Central memory CD4-positive, alpha-beta T cell (primary cell): ENCODE measurements at regions not wholly inside any gene's neighbourhood (a gene's known extent, or its start where the extent isn't known, plus 50 kb on each side); places are given as distances from the start of the nearest gene placed in this dataset.
"Not testable (repeated sequence)": the region's sequence is repeated elsewhere in the genome, so short reads cannot be mapped to it uniquely, and the experiment has no call there.

Experiments used
- DNase-seq: peaks from one replicate; pipeline ENCODE4 v3.0.0; 2022

GRCh38 chr4:188578657-188579056, 439.4 kb downstream of the TRIML1 start:
- no peak for DNase-seq

- DNase-seq = no peak
These were observed 456.8 kb downstream of the TRIML1 start for GRCh38 chr4:188596021-188596420.

- no peak for DNase-seq
These were observed 464.4 kb downstream of the TRIML1 start for GRCh38 chr4:188603646-188604045.

GRCh38 chr4:188606635-188607034, 467.4 kb downstream of the TRIML1 start:
- no peak for DNase-seq

DNA sequence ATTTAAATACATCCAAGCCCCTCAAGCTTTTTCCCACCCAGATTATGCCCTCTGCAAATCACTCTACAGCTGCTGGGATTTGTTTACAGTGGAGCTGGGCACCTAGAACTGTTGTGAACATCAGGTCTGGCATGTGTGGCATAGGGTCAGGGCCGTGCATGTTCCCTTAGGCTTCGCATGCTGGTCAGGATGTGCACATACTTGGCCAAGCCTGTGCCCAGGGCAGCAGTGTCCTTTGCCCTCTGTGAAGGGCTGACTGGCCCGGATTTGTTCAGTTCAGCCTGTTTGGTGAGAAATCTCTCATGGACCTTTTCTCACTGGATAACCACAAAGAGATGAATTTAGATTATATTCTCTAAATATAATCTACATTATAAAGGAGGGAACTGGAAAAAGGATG, 471.9 kb downstream of the TRIML1 start:
- no peak for DNase-seq

- no peak for DNase-seq
These were observed 473.4 kb downstream of the TRIML1 start for GRCh38 chr4:188612659-188613058.

GRCh38 chr4:188613976-188614375, 474.7 kb downstream of the TRIML1 start:
- DNase-seq = no peak

DNA sequence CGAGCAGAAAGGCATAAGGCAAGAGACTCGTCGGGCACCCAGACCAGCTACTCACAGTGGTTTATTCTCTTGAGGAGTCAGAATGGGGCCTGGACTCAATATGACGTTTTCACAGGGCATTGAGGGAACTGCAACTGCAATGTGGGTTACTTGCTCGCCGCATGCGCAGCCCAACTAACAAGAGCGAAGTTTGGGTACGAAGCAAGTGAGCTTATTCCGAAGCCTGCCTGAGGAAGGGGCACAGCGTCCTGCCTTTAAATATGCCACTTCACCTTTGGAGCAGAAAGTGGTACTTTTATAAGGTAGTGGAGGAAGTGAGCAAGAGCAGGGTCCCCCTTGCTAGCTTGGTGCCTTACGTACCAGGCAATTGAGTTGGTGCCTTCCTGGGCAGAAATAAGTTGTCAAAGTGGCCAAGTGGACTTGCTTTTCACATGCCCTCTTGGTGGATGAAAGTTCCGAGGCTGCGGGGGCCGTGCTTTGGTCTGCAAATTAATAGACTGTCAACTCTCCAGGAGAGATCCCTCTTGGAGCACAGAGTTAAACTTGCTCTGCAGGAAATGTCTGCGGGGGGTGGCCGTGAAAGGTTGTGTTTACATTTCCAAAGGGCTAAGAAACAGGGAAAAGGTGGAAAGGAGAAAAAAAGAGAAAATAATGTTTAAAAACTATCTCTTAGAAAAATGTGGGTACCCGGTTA, 480.4 kb downstream of the TRIML1 start:
- no peak for DNase-seq

DNA sequence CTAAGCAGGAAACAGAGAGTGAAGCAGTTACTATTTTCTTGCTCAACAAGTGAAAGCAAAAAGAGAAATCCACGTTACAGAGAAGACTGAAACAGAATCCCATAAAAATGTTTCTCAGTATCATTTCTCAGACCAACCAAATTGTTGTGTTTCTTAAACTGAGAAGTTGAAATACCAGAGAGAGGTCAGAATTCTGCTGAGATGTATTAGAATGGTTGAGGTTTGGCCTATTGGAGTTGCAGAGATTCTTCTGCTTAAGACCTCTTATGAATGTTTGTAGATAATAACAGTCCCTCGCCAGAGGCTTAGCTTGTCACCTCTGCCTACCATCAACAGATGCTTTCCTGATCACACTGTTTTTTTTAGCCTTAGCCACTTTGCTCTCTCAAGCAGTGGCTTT, 481.4 kb downstream of the TRIML1 start:
- no peak for DNase-seq

DNA sequence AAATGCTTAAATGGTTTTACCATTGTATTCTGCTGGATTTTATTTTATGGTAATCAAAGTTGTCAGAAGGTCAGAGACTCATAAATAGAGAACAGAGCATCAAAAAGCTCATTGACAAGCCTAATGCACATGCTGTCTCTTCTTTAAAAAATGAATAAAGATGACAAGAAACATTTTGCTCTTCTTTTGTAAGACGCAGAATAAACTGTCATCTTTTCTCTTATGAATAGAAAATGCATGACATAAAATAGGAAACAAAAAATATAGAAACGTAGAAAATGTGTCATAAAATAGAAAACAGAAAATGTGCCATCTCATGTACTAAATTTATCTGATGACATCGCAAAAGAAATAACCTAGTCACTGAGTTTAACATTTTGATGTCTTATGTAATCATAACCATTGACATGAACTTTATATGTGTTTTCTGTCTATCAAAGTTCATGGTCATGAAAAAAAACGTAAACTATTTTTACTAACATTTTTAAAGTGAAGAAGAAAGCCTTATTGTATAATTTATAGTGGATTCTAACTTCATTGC, 484.1 kb downstream of the TRIML1 start:
- DNase-seq = no peak

GRCh38 chr4:188624370-188624769, 485.1 kb downstream of the TRIML1 start:
- DNase-seq = no peak

DNA sequence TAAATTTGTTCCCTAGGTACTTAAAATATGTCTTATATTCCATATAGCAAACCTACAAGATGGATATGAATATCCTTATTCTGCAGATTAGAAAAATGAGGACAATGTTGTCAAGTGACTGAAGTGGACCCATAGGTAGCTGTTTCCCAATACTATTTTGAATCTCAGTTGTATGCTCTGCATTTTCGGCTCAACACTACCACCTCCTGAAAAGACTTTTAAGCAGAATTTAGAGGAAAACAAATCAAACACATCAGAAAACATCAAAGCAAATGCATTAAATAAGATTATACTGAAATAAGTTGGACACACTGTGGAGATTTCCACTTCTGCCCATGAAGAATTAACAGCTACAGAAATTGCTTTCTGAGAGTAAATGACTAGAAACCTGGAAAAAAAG, 488.7 kb downstream of the TRIML1 start:
- DNase-seq = no peak

GRCh38 chr4:188639479-188640100, 500.3 kb downstream of the TRIML1 start:
- no peak for DNase-seq

- no peak for DNase-seq
These were observed 508.7 kb downstream of the TRIML1 start for GRCh38 chr4:188647820-188648370.

DNA sequence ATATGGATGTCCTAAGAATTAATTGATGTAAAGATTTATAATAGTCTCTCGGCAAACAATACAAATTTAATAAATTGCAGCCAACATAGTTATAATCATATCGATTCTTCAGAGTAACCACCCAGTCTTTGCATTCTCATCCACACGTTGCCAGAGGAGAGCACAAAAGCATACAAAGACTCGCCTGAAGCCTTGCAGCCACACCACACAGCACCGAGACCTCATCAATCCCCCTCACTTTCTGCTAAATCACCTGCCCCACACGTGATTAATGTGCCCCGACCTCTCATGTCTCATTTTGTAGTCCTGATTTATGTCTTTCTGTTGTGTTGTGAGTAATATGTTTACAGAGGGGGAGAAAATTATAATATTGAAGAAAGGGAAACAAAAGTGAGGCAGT, 510.4 kb downstream of the TRIML1 start:
- DNase-seq = no peak

- no peak for DNase-seq
These were observed 511.3 kb downstream of the TRIML1 start for GRCh38 chr4:188650516-188650915.

DNA sequence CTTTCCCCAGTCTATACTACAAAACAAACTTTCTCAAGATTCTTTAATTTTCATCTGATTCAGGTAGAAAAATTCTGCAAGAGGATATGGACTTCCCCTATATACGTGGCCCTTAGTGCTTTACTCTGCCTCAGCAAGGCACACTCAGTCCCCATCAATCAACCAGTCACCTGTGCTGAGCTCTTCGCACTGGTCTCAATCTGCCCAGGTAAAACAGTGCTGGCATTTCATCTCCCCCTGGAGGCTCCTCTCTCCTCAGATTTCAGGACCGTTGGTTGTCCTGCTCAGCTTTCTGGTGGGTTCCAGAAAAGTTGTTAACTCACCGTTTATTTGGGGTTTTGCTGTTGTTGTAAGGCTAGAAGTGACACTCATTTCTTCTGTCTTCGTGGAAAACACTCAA, 518.1 kb downstream of the TRIML1 start:
- DNase-seq = no peak

GRCh38 chr4:188658958-188659522, 519.8 kb downstream of the TRIML1 start:
- no peak for DNase-seq

DNA sequence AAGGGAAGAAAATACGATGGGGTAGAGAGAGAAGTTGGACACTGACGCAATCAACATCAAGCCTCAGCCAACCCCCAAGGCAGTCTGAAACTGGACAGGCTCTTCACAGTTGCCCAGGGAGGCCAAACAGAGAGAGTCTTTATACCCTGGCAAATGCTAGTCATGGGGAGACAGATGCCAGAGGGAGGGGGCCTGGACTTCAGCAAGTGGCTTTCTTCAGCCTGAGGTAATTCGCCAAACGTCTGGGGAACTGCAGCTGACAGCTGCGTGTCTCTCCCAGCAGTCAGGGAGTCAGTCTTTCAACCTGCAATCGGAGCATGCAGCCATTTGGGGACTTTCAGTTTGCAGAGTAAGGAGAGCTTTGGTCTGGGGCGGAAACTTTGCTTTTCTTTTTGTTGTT, 521.6 kb downstream of the TRIML1 start:
- no peak for DNase-seq

DNA sequence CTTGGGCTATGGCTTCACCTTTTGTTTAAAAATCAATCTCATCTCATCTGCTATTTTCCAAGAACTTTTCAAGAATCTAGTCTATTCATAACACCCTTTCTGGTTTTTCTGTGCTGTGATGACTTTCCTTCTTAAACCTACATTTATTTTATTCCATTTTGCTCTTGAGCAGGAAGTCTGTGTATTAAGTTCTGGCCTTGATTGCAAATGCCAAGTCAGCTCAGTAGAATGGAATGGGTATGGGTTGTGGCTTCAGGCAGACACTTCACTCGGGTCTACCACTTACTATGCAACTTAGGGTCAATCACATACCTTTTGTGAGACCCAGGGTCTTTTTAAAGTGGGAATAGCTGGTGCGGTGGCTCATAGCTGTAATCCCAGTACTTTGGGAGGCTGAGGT, 522.3 kb downstream of the TRIML1 start:
- DNase-seq = no peak

- no peak for DNase-seq
These were observed 524.1 kb downstream of the TRIML1 start for GRCh38 chr4:188663369-188663768.

GRCh38 chr4:188665491-188666457, 526.5 kb downstream of the TRIML1 start:
- no peak for DNase-seq

DNA sequence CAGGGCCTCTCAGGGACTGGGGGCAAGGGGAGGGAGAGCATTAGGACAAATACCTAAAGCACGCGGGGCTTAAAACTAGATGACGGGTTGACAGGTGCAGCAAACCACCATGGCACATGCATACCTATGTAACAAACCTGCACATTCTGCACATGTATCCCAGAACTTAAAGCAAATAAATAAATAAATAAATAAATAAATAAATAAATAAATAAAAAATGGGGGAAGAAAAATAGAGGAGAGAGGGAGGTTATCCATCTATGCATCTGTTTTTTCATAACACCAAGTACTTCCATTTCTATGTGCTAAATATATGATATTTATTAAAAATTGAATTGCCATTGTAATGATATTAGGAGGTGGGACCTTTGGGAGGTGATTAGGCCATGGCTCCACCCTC, 539.5 kb downstream of the TRIML1 start:
- not testable (repeated sequence) for DNase-seq
